SU-DHL-6 (cell line): ENCODE measurements at regions not wholly inside any gene's neighbourhood (a gene's known extent, or its start where the extent isn't known, plus 50 kb on each side); places are given as distances from the start of the nearest gene placed in this dataset.

Experiments
- H2AFZ ChIP-seq: fragments of 200-600 bp; sonication (generic); 2 replicates; pipeline ENCODE4 v1.6.1; 2014; ENCODE audit warnings: low read depth, mild to moderate bottlenecking, moderate library complexity, mixed read lengths, antibody characterized with exemption, low read length; ENCODE audit not compliant: severe bottlenecking
- H3F3A ChIP-seq: fragments of 200-600 bp; shearing (Covaris generic); 2 replicates; pipeline ENCODE4 v1.6.0; 2016; ENCODE audit warnings: antibody characterized with exemption, mild to moderate bottlenecking; ENCODE audit not compliant: insufficient read depth
- H3K27ac ChIP-seq: fragments of 200-600 bp; sonication (generic); 2 replicates; pipeline ENCODE4 v1.5.1; 2016; ENCODE audit warnings: low read depth, mild to moderate bottlenecking, low read length, moderate library complexity, mixed read lengths
- H3K27me3 ChIP-seq: fragments of 200-600 bp; sonication (generic), shearing (Covaris generic); 2 replicates; pipeline ENCODE4 v1.6.0; 2014; ENCODE audit warnings: mild to moderate bottlenecking, low read length
- H3K36me3 ChIP-seq: fragments of 200-600 bp; sonication (generic); 2 replicates; pipeline ENCODE4 v1.6.1; 2014; ENCODE audit warnings: mild to moderate bottlenecking, low read length, mixed read lengths
- H3K4me2 ChIP-seq: fragments of 300-600, 200-600 bp; shearing (Covaris generic), sonication (generic); 2 replicates; pipeline ENCODE4 v1.6.0; 2014; ENCODE audit warnings: low read length, low read depth, mild to moderate bottlenecking; ENCODE audit not compliant: poor library complexity, severe bottlenecking
- H3K4me3 ChIP-seq: fragments of 200-600 bp; sonication (generic); 2 replicates; pipeline ENCODE4 v1.5.1; 2014; ENCODE audit warnings: antibody characterized with exemption, low read length, mild to moderate bottlenecking, mixed read lengths; ENCODE audit not compliant: insufficient read depth, poor library complexity, severe bottlenecking
- H3K79me2 ChIP-seq: fragments of 200-600 bp; sonication (generic); 2 replicates; pipeline ENCODE4 v1.6.1; 2014; ENCODE audit warnings: mild to moderate bottlenecking, low read length, moderate library complexity; ENCODE audit not compliant: insufficient read depth
- H3K9ac ChIP-seq: fragments of 200-600 bp; sonication (generic); 2 replicates; pipeline ENCODE4 v1.7.0; 2014; ENCODE audit warnings: mild to moderate bottlenecking, low read length
- H3K9me2 ChIP-seq: fragments of 200-600 bp; sonication (generic); replicated peaks from 2 replicates; pipeline ENCODE4 v1.6.1; 2014; ENCODE audit warnings: low read length; ENCODE audit not compliant: insufficient read depth
- H3K9me3 ChIP-seq: fragments of 200-600 bp; sonication (generic); 2 replicates; pipeline ENCODE4 v1.6.1; 2014; ENCODE audit warnings: low read length, mixed read lengths; ENCODE audit not compliant: insufficient read depth
- H4K20me1 ChIP-seq: fragments of 200-600 bp; sonication (generic); 2 replicates; pipeline ENCODE4 v1.6.1; 2014; ENCODE audit warnings: low read depth, mild to moderate bottlenecking, antibody characterized with exemption, low read length, moderate library complexity, mixed read lengths
- EZH2phosphoT487 ChIP-seq: fragments of 200-600 bp; sonication (generic), shearing (Covaris generic); conservative IDR thresholded peaks from 2 replicates; pipeline ENCODE4 v1.6.1; 2018; ENCODE audit warnings: mild to moderate bottlenecking, antibody characterized with exemption, low read length, moderate library complexity, mixed read lengths
- TF ChIP-seq, protein P1 (sequence below): fragments of 200-600 bp; sonication (generic); IDR thresholded peaks from one replicate; pipeline ENCODE4 v1.5.1; 2017; ENCODE audit warnings: antibody characterized with exemption, mild to moderate bottlenecking, low read length, moderate library complexity; ENCODE audit not compliant: insufficient read depth, poor library complexity, severe bottlenecking

DNA sequence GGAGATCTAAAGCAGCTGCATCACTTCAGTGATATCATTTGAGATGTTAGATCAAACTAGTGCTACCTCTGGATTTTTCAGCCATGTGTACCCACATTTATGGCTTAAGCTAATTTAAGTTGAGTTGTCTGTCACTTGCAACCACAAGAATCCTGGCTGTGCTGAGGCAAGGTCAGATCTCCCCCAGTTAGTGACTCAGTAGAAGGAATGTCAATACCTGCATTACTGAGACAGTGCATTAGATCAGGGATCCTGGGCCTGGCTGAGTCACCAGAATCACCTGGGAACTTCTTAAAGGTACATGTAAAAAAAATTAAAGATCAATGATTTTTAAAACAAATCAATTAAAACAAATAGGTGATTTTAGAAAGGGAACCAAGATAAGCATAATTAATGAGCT lies 84.6 kb upstream of the GRIN2B start:
- peak overlapping the region; percentile 55 for H3K9ac ChIP-seq

DNA sequence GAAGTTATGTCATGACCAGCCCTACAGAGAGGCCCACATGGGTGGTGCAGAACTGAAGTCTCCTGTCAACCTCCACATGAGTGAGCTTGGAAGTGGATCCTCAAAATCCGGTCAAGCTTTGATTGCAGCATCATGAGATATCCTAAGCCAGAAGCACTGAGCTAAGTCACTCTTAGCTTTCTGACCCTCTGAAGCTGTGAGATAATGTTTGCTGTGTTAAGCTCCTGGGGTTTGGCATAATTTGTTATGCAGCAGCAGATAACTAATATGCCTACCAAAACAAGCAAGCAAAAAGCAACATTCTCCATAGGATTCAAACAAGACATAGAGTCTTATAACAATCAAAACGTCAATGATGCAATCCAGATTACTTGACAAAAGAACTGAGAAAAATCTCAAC lies 87.6 kb upstream of the GRIN2B start:
- Histone ChIP-seq H3K9ac (no peak overlapping the region), H3K4me3 (no peak overlapping the region), H3K9me2 (no peaks in the 10 kb centered on the region), H3K27ac (no peak overlapping the region), H3K79me2 (no peaks in the 10 kb centered on the region), H3F3A (peaks cover 20% of the 10 kb centered on the region), H2AFZ (no peak overlapping the region), H3K4me2 (no peak overlapping the region), H3K27me3 (no peaks in the 10 kb centered on the region), H4K20me1 (no peaks in the 10 kb centered on the region), H3K36me3 (no peaks in the 10 kb centered on the region), H3K9me3 (no peaks in the 10 kb centered on the region)
- no peak for TF ChIP-seq EZH2phosphoT487
- TF ChIP-seq, protein P1, sequence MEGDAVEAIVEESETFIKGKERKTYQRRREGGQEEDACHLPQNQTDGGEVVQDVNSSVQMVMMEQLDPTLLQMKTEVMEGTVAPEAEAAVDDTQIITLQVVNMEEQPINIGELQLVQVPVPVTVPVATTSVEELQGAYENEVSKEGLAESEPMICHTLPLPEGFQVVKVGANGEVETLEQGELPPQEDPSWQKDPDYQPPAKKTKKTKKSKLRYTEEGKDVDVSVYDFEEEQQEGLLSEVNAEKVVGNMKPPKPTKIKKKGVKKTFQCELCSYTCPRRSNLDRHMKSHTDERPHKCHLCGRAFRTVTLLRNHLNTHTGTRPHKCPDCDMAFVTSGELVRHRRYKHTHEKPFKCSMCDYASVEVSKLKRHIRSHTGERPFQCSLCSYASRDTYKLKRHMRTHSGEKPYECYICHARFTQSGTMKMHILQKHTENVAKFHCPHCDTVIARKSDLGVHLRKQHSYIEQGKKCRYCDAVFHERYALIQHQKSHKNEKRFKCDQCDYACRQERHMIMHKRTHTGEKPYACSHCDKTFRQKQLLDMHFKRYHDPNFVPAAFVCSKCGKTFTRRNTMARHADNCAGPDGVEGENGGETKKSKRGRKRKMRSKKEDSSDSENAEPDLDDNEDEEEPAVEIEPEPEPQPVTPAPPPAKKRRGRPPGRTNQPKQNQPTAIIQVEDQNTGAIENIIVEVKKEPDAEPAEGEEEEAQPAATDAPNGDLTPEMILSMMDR, result no peak

More for the DNA sequence above, 84.6 kb upstream of the GRIN2B start:
- Histone ChIP-seq H3F3A (peaks cover 20% of the 10 kb centered on the region), H3K27ac (peak overlapping the region; percentile 99), H3K4me2 (peak overlapping the region; percentile 76), H3K9me3 (no peaks in the 10 kb centered on the region), H4K20me1 (no peaks in the 10 kb centered on the region), H3K36me3 (no peaks in the 10 kb centered on the region), H3K9me2 (no peaks in the 10 kb centered on the region), H3K27me3 (no peaks in the 10 kb centered on the region), H3K4me3 (no peak overlapping the region), H2AFZ (peak overlapping the region; percentile 41), H3K79me2 (no peaks in the 10 kb centered on the region)
- TF ChIP-seq EZH2phosphoT487, result no peak
- TF ChIP-seq, protein P1, result no peak

DNA sequence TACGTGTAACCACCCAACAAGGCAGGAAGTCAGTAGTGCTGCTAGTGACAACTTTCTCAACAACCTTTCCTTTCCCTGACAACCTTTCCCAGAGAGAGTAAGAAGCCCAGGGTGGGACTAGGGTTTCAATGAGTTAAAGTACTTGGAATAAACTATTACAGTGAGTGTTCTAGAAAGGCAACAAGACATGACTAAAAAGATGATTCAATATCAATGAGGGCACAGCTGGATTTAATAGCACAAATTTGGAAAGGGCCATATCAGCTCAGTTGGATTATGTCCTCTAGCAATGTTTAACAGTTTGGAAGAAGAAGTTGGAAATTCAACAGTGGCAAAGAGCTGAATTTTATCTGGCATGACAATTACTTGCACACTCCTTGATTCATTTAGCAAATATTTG lies 90.4 kb upstream of the GRIN2B start:
- H3K9me2 ChIP-seq, result no peaks in the 10 kb centered on the region
- no peaks in the 10 kb centered on the region; the same call in 1 of the 2 replicates for H3F3A ChIP-seq
- no peaks in the 10 kb centered on the region for H3K27me3 ChIP-seq
- H3K9me3 ChIP-seq, result no peaks in the 10 kb centered on the region
- H3K27ac ChIP-seq, result no peak overlapping the region
- H3K36me3 ChIP-seq, result no peaks in the 10 kb centered on the region
- no peaks in the 10 kb centered on the region for H4K20me1 ChIP-seq
- H3K4me2 ChIP-seq, result peak overlapping the region; percentile 18
- TF ChIP-seq, protein P1, result no peak
- TF ChIP-seq EZH2phosphoT487, result no peak
- no peak overlapping the region for H3K9ac ChIP-seq
- no peak overlapping the region for H2AFZ ChIP-seq
- no peak overlapping the region for H3K4me3 ChIP-seq
- no peaks in the 10 kb centered on the region for H3K79me2 ChIP-seq
